ENCODE measurements at regions not wholly inside any gene's neighbourhood (a gene's known extent, or its start where the extent isn't known, plus 50 kb on each side); places are given as distances from the start of the nearest gene placed in this dataset.

GRCh38 chr9:74117151-74117550, 380.0 kb upstream of the RORB start:
- DNase-seq, result no peak
- H3K36me3 ChIP-seq, result no peaks in the 10 kb centered on the region
- no peaks in the 10 kb centered on the region for H3K27me3 ChIP-seq (ENCODE audit: insufficient read depth, low read depth, severe bottlenecking)
- no peaks in the 10 kb centered on the region for H3K9me3 ChIP-seq (ENCODE audit: severe bottlenecking)
- no peak overlapping the region for H3K27ac ChIP-seq
- no peak overlapping the region for H3K4me3 ChIP-seq (ENCODE audit: low read depth, low read length)
- no peak for TF ChIP-seq CTCF (IDR thresholded peaks at IDR 0.05; ENCODE audit: low read depth, low read length)

GRCh38 chr9:74117731-74118130, 379.4 kb upstream of the RORB start:
- Histone ChIP-seq H3K36me3 (no peaks in the 10 kb centered on the region), H3K9me3 (ENCODE audit: severe bottlenecking) (no peaks in the 10 kb centered on the region), H3K27ac (no peak overlapping the region), H3K27me3 (ENCODE audit: insufficient read depth, low read depth, severe bottlenecking) (no peaks in the 10 kb centered on the region), H3K4me3 (ENCODE audit: low read depth, low read length) (no peak overlapping the region)
- TF ChIP-seq CTCF (IDR thresholded peaks at IDR 0.05; ENCODE audit: low read depth, low read length), result no peak
- DNase-seq, result no peak

- Histone ChIP-seq H3K27me3 (ENCODE audit: insufficient read depth, low read depth, severe bottlenecking) (no peaks in the 10 kb centered on the region), H3K4me3 (ENCODE audit: low read depth, low read length) (no peak overlapping the region), H3K27ac (no peak overlapping the region), H3K36me3 (no peaks in the 10 kb centered on the region), H3K9me3 (ENCODE audit: severe bottlenecking) (no peaks in the 10 kb centered on the region)
- no peak for DNase-seq
- TF ChIP-seq CTCF (IDR thresholded peaks at IDR 0.05; ENCODE audit: low read depth, low read length), result no peak
Observed at GRCh38 chr9:74120061-74120460, 377.1 kb upstream of the RORB start.

DNA sequence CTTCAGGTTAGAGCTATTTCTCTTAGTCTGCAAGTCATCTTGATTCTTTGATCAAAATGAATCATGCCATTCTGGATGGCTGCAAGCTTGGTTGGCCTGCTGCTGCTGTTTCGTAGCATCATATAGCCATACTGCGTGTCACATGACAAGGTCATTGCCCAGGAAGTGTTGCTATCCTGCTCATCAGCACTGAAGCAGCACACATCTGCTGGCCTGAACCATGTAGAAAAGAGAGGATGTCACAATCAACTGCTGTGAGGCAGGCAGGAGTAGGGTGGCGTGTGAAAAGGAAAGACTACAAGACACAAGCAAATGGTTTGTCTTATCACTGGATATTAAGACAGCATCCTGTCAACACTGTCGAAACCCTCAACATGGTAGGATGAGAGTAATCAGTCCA, 376.7 kb upstream of the RORB start:
- TF ChIP-seq CTCF (IDR thresholded peaks at IDR 0.05; ENCODE audit: low read depth, low read length), result no peak
- Histone ChIP-seq H3K4me3 (ENCODE audit: low read depth, low read length) (no peak overlapping the region), H3K27me3 (ENCODE audit: insufficient read depth, low read depth, severe bottlenecking) (no peaks in the 10 kb centered on the region), H3K9me3 (ENCODE audit: severe bottlenecking) (no peaks in the 10 kb centered on the region), H3K27ac (no peak overlapping the region), H3K36me3 (no peaks in the 10 kb centered on the region)
- no peak for DNase-seq

DNA sequence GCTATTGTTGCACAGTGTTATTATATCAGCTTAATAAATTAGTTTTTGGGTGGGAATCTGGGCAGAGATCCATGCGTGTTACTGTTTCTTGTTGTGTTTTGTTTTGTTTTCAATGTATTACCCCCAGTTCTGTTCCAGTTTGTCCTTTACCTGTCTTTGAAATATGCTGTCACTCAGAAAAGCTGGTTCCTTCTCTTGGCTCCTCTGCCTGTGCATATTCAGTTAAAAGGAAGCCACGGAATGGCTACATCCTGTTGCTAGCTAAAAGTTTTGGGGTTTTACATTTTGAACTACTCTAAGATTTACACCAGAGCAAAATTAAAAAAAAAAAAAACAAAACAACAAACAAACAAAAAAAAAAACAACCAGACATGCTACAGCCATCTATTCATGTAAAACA, 374.9 kb upstream of the RORB start:
- Histone ChIP-seq H3K4me3 (ENCODE audit: low read depth, low read length) (no peak overlapping the region), H3K27ac (no peak overlapping the region), H3K36me3 (no peaks in the 10 kb centered on the region), H3K27me3 (ENCODE audit: insufficient read depth, low read depth, severe bottlenecking) (no peaks in the 10 kb centered on the region), H3K9me3 (ENCODE audit: severe bottlenecking) (no peaks in the 10 kb centered on the region)
- no peak for DNase-seq
- no peak for TF ChIP-seq CTCF (IDR thresholded peaks at IDR 0.05; ENCODE audit: low read depth, low read length)

DNA sequence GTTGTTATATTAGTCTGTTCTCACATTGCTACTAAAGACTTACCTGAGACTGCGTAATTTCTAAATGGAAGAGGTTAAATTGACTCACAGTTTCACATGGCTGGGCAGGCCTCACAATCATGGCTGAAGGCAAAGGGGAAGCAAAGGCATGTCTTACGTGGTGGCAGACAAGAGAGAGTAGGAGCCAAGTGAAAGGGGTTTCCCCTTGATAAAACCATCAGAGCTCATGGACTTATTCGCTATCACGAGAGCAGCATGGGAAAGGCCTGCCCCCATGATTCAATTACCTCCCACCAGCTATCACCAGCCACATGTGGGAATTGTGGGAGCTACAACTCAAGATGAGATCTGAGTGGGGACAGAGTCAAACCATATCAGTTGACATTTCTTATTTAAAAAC, 374.5 kb upstream of the RORB start:
- Histone ChIP-seq H3K27me3 (ENCODE audit: insufficient read depth, low read depth, severe bottlenecking) (no peaks in the 10 kb centered on the region), H3K4me3 (ENCODE audit: low read depth, low read length) (no peak overlapping the region), H3K9me3 (ENCODE audit: severe bottlenecking) (no peaks in the 10 kb centered on the region), H3K27ac (no peak overlapping the region), H3K36me3 (no peaks in the 10 kb centered on the region)
- no peak for DNase-seq
- TF ChIP-seq CTCF (IDR thresholded peaks at IDR 0.05; ENCODE audit: low read depth, low read length), result no peak

All from WERI-Rb-1 (cell line).